ACC112 (cell line): ENCODE measurements at regions not wholly inside any gene's neighbourhood (a gene's known extent, or its start where the extent isn't known, plus 50 kb on each side); places are given as distances from the start of the nearest gene placed in this dataset.

Source experiments
- H2AFZ ChIP-seq: fragments of 200-600 bp; sonication (generic); one replicate; pipeline ENCODE4 v1.6.0; 2017; ENCODE audit warnings: antibody characterized with exemption, low read length; ENCODE audit not compliant: unreplicated experiment
- H3K27ac ChIP-seq: fragments of 200-600 bp; sonication (generic); 2 replicates; pipeline ENCODE4 v1.5.1; 2014; ENCODE audit warnings: low read depth, mild to moderate bottlenecking, antibody characterized with exemption, low read length, moderate library complexity
- H3K27me3 ChIP-seq: fragments of 200-600 bp; sonication (generic); 2 replicates; pipeline ENCODE4 v1.6.1; 2014; ENCODE audit warnings: mild to moderate bottlenecking, antibody characterized with exemption, low read length, moderate library complexity, mixed read lengths; ENCODE audit not compliant: insufficient read depth
- H3K36me3 ChIP-seq: fragments of 200-600 bp; sonication (generic); 2 replicates; pipeline ENCODE4 v1.6.1; 2016; ENCODE audit warnings: mild to moderate bottlenecking, antibody characterized with exemption, low read length, moderate library complexity, mixed read lengths; ENCODE audit not compliant: insufficient read depth
- H3K4me1 ChIP-seq: fragments of 200-600 bp; sonication (generic); one replicate; pipeline ENCODE4 v1.6.1; 2016; ENCODE audit warnings: low read length, mixed read lengths; ENCODE audit not compliant: insufficient read depth, unreplicated experiment, control insufficient read depth
- H3K4me3 ChIP-seq: fragments of 200-600 bp; sonication (generic); 2 replicates; pipeline ENCODE4 v1.5.1; 2014; ENCODE audit warnings: mild to moderate bottlenecking, low read depth, low read length
- H3K79me2 ChIP-seq: fragments of 200-600 bp; sonication (generic); one replicate; pipeline ENCODE4 v1.6.0; 2016; ENCODE audit warnings: low read length; ENCODE audit not compliant: control insufficient read depth, unreplicated experiment, insufficient read depth

GRCh38 chr4:106421441-106422296 lies 53.1 kb upstream of the GIMD1 start:
- Histone ChIP-seq H3K36me3 (no peaks in the 10 kb centered on the region), H3K27me3 (no peaks in the 10 kb centered on the region), H3K79me2 (no peaks in the 10 kb centered on the region), H3K27ac (peak overlapping the region; percentile 8; the same call in 1 of the 2 replicates), H3K4me3 (peak overlapping the region; percentile 18; the same call in 1 of the 2 replicates), H2AFZ (peak overlapping the region; percentile 80), H3K4me1 (peaks cover 23% of the 10 kb centered on the region)

- no peak overlapping the region for H3K4me3 ChIP-seq
- H3K36me3 ChIP-seq, result no peaks in the 10 kb centered on the region
- H3K79me2 ChIP-seq, result no peaks in the 10 kb centered on the region
- peaks cover 36% of the 10 kb centered on the region for H3K4me1 ChIP-seq
- no peak overlapping the region for H2AFZ ChIP-seq
- H3K27ac ChIP-seq, result no peak overlapping the region
- H3K27me3 ChIP-seq, result no peaks in the 10 kb centered on the region
Observed at GRCh38 chr4:106418444-106418843, 49.9 kb upstream of the GIMD1 start.
